ENCODE measurements at regions not wholly inside any gene's neighbourhood (a gene's known extent, or its start where the extent isn't known, plus 50 kb on each side); places are given as distances from the start of the nearest gene placed in this dataset.

DNA sequence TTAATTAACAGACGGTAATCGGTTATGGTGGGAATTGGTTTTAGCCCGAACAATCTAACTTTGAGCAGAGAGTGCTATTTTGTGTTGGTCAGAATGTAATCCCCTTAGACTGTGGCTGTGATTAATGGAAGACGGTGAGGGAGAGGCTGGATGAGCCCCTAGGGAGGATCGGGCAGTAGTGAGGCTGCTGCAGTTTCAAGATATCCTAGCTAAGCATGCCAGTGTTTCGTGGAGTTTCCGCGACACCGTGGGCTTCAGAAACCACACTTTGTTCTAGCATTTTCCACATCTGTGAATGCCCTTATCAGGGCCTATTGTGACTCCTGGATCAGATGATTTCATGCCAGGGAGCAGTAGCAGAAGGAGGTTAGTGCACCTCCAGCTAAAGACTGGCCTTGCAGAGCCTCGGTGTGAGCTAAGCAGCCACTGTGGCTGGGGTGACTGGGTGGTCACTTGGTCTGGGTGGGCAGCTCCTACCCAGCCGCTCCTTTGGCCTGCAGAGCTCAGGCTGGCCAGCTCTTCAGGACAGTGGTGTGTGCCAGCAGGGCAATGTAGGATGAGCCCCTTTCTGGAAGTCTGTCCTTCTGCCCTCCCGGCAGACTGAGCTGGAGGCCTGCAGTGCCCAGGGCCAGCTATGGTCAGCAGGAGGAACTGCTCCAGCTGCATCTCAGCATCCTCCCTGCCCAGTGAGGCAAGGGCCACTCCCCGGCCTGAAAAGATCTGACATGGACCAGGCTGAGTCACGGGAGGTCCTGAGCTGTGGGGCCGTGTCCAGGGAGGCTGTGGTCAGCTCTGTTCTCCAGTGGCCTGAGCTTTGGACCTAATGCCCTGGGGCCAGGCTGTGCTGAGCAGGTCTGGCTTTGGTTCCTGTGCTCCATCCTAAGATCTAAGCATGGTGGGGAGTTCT is 142.6 kb upstream of the GPC1 start:
- H3K27ac ChIP-seq (ENCODE audit: low read length), result no peak overlapping the region
- no peak overlapping the region for H3K9ac ChIP-seq (ENCODE audit: low read length)
- H4K20me1 ChIP-seq (ENCODE audit: low read length), result no peaks in the 10 kb centered on the region
- no peaks in the 10 kb centered on the region for H3K4me1 ChIP-seq (ENCODE audit: insufficient read depth, low read length)
- ChIA-PET POLR2A (ENCODE audit: unreplicated experiment) (interaction anchor here (0.8 kb wide), 1 partner anchor 77 kb away, joined by 6 read pairs; no protein-coding TSS in a partner anchor), CTCF (no interaction called here)
- H2AFZ ChIP-seq (ENCODE audit: low read length), result no peak overlapping the region
- no peaks in the 10 kb centered on the region for H3K79me2 ChIP-seq (ENCODE audit: low read length)
- H3K4me2 ChIP-seq (ENCODE audit: low read length), result no peak overlapping the region
- H3K4me3 ChIP-seq (ENCODE audit: low read length), result no peak overlapping the region
- no peak for DNase-seq
- no peaks in the 10 kb centered on the region for H3K36me3 ChIP-seq (ENCODE audit: low read depth, low read length)
- no peaks in the 10 kb centered on the region for H3K9me3 ChIP-seq (ENCODE audit: low read length)
- H3K27me3 ChIP-seq (ENCODE audit: low read length), result peaks cover 20% of the 10 kb centered on the region; the same call in 1 of the 2 replicates
- H3K9me2 ChIP-seq (replicated peaks; ENCODE audit: low read length), result no peaks in the 10 kb centered on the region
- TF ChIP-seq EZH2 (IDR thresholded peaks at IDR 0.05; ENCODE audit: low read length, unreplicated experiment) (no peak), CTCF (conservative IDR thresholded peaks at IDR 0.05; ENCODE audit: low read depth, low read length) (no peak), EZH2phosphoT487 (IDR thresholded peaks at IDR 0.05; ENCODE audit: borderline replicate concordance, low read length) (no peak)
- intact Hi-C loops (cut with micrococcal nuclease), result no loop called here
- no TSS peak for BruUV-seq (replicated peaks)
- no peak for ATAC-seq
- H3F3A ChIP-seq (ENCODE audit: low read length, unreplicated experiment), result no peaks in the 10 kb centered on the region

DNA sequence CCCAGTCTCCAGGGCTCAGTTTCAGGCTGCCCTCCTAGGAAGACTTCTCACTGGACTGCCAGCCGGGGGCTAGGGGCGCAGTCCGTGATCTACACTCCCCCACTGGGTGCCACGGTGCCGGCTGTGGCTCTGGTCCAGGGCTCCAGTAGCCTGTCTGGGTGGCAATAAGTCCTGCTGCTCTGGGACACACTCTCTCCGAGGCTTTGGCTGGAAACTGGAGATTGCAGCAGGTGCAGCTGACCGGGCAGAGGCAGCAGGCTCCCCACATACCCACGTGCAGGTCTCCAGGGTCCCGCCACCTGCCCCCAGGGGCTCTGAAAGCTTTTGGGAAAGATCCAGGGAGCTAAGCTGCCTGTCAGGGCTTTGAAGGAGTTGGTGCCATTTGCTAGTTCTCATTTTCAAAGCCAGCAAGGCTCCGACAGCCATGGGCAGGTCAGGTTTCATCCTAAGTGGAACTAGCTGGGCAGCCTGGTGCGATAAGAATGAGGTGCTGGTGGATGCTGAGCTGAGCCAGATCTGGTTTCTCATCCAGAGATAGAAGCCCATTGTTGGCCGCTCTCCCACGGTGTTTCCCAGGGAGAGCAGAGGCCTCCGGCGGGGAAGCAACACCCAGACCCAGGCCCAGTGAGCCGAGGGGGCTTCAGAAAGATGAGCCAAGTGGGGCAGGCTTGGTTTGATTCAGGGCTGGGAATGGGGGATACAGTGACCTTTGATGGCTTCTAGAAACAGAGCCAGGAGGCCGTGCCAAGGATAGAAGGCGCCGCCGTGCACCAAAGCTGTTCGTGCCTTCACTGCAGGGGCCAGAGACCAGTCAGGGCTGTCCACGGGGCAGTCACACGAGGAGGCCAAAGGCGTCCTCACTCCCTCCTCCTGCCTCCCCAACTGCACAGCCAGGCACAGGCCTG is 141.7 kb upstream of the GPC1 start:
- Histone ChIP-seq H3K27me3 (ENCODE audit: low read length) (peaks cover 20% of the 10 kb centered on the region; the same call in 1 of the 2 replicates), H3K36me3 (ENCODE audit: low read depth, low read length) (no peaks in the 10 kb centered on the region), H3K9me2 (replicated peaks; ENCODE audit: low read length) (no peaks in the 10 kb centered on the region), H3K27ac (ENCODE audit: low read length) (no peak overlapping the region), H2AFZ (ENCODE audit: low read length) (no peak overlapping the region), H3K4me3 (ENCODE audit: low read length) (no peak overlapping the region), H3K4me1 (ENCODE audit: insufficient read depth, low read length) (no peaks in the 10 kb centered on the region), H3K9me3 (ENCODE audit: low read length) (no peaks in the 10 kb centered on the region), H3K4me2 (ENCODE audit: low read length) (no peak overlapping the region), H3K9ac (ENCODE audit: low read length) (no peak overlapping the region), H3K79me2 (ENCODE audit: low read length) (no peaks in the 10 kb centered on the region), H4K20me1 (ENCODE audit: low read length) (no peaks in the 10 kb centered on the region), H3F3A (ENCODE audit: low read length, unreplicated experiment) (no peaks in the 10 kb centered on the region)
- TF ChIP-seq CTCF (conservative IDR thresholded peaks at IDR 0.05; ENCODE audit: low read depth, low read length) (no peak), EZH2 (IDR thresholded peaks at IDR 0.05; ENCODE audit: low read length, unreplicated experiment) (no peak), EZH2phosphoT487 (IDR thresholded peaks at IDR 0.05; ENCODE audit: borderline replicate concordance, low read length) (no peak)
- intact Hi-C loops (cut with micrococcal nuclease), result no loop called here
- DNase-seq, result no peak
- no peak for ATAC-seq
- ChIA-PET CTCF (no interaction called here), POLR2A (ENCODE audit: unreplicated experiment) (no interaction called here)
- no TSS peak for BruUV-seq (replicated peaks)
